ENCODE measurements at regions not wholly inside any gene's neighbourhood (a gene's known extent, or its start where the extent isn't known, plus 50 kb on each side); places are given as distances from the start of the nearest gene placed in this dataset.
"Not testable (repeated sequence)": the region's sequence is repeated elsewhere in the genome, so short reads cannot be mapped to it uniquely, and the experiment has no call there.

- no peak for DNase-seq (ENCODE audit: low read depth)
Observed at GRCh38 chr3:75242012-75242735, 422.0 kb upstream of the FRG2C start.

- DNase-seq (ENCODE audit: low read depth), result no peak
Observed at GRCh38 chr3:75248974-75249373, 415.2 kb upstream of the FRG2C start.

DNA sequence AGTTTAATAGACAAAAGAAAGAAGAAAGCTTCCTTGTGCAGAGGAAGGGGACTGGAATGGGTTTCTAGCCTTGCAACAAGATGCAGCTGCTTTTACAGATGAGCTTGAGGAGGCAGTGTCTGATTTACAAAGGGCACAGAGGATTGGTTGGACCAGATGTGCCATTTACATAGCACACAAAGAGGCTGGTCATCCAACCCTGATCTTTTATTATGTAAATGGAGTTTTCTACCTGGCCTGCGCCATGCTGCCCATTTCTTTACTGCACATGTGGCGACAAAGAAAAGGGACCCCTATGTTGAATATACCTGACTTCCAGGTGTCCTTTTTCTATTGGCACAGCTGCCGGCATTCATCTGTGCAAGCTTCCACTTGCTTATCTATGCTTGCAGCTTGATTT, 409.4 kb upstream of the FRG2C start:
- DNase-seq (ENCODE audit: low read depth), result no peak

DNA sequence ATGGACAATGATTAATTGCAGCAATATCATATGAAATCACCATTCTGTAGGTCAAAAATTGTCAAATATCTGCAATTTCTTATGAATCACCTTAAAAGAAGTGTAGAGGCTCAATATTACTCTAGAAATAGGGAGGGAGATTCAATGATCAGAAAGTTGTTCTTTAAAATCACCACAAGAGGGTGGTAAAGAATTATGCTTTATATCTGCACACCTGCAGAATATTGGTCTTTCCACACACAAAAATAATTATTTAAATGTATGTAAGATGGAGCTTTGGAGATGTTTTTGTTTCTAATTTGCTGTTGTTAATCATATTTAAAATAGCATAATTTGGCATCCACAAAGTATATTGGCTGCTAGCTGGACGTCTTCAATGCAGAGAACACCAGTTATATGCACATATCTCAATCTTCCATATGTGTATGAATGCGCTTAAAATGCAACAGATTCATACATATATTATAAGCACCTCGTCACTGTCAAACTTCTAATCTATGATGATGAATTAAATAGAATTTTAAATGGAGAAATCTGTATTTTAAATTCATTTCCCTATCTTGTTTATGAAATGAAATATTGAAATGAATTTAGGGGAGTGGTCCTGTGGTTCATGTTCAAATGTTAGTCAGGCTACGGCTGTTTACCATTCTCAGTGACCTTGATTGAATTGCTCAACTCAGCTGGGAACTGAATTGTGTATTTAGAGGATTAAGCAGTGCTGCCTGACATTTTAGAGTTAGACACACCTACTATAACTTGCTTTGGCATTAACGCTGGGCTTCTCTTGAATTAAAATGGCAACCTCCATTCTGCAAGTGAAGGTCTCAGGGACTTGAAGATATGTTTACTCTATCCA, 405.1 kb upstream of the FRG2C start:
- not testable (repeated sequence) for DNase-seq (ENCODE audit: low read depth)

DNA sequence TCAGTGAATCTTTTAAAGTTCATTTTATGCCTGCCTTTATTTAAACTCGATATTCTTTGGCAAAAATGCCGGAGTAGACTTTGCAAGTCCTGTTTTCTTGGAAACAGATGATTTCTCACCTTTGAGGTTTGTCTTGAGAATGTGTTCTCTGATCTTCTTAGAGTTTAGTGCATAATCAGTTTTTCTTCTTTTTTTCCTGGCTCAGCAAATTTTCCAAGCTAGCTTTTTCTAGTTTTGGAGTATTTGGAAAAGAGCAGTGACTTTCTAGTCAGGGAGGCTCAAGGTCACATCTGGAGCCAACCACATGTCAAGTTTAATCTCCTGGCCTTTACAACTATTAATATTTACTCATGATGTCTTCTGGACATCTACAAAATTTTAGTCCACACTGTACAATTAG, 403.2 kb upstream of the FRG2C start:
- not testable (repeated sequence) for DNase-seq (ENCODE audit: low read depth)

DNA sequence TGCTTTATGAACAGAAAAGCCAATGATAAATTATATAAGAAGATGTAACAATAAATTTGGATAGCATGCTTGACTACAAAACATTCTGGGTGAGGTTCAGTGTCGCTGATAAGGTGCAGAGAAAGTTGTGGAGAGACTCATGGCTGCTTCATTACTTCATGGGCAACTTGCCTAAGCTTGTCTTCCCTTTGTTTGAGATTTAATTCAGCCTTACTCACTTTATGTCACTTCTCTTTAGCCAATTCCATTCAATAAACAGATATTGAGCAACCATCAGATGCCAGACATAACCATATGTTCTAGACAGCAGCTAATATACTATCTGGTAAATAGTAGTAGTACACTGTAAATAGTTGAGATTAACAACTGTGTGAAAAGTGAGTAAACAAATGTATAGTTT, 401.5 kb upstream of the FRG2C start:
- DNase-seq (ENCODE audit: low read depth), result no peak

DNA sequence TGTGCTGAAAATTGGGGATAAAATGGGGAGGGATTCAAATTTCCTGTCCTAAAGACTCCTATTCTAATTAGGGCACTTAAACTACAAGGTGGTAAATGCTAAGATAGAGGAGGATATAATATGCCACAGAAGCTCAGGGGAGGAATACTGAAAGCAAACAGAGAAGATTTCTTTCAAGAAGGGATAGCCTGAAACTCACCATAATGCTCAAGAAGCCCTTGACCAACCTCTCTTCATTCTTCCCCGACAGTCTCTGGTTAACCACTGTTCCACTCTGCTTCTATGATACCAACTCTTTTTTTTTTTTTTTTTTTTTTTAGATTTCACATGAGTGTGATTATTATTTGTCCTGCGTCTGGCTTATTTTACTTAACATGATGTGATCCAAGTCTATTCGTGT, 398.2 kb upstream of the FRG2C start:
- DNase-seq (ENCODE audit: low read depth), result no peak

GRCh38 chr3:75268576-75268975, 395.6 kb upstream of the FRG2C start:
- not testable (repeated sequence) for DNase-seq (ENCODE audit: low read depth)

DNA sequence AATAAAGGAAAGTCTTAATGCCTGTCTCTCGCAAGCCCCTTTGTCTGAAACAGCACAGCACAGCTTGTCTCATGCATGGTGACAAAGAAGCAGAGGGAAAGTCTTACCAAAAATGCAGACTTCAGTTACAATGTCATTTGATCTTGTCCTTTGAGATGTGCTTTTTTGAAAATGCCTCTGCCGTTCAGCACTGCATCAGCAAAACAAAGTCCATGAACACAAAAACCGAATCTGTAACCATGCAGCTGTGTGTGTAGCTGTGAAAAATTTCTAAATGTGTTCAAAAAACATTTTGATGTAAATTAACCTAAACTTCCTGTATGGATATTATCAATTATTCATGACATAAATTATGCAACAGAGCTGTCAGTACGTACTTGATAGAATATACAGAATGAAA, 391.9 kb upstream of the FRG2C start:
- not testable (repeated sequence) for DNase-seq (ENCODE audit: low read depth)

GRCh38 chr3:75272691-75273090, 391.4 kb upstream of the FRG2C start:
- peak; percentile 34 for DNase-seq (ENCODE audit: low read depth)

GRCh38 chr3:75285531-75286148, 378.5 kb upstream of the FRG2C start:
- DNase-seq (ENCODE audit: low read depth), result peak; percentile 72

GRCh38 chr3:75288972-75289574, 375.1 kb upstream of the FRG2C start:
- DNase-seq (ENCODE audit: low read depth), result not testable (repeated sequence)

- DNase-seq (ENCODE audit: low read depth), result peak; percentile 10
Observed at GRCh38 chr3:75294124-75294523, 370.0 kb upstream of the FRG2C start.

DNA sequence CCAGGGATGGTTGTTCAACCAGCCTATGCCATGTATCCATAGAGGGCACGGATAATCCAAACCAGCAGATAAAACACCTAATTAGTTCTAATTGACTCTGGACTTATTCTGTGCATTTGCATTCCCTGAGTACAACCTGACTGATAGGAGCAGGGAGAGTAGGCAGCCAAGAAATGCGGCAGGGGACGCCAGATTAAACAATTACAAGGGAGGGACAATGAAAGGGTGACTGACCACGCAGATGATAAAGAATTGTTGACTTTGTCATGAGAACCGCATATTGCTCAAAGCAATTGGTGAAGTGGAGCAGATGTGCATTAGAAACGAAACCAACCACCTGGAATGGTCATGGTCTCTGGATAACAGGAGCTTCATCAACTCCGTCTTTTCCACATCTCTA, 369.1 kb upstream of the FRG2C start:
- DNase-seq (ENCODE audit: low read depth), result no peak

DNA sequence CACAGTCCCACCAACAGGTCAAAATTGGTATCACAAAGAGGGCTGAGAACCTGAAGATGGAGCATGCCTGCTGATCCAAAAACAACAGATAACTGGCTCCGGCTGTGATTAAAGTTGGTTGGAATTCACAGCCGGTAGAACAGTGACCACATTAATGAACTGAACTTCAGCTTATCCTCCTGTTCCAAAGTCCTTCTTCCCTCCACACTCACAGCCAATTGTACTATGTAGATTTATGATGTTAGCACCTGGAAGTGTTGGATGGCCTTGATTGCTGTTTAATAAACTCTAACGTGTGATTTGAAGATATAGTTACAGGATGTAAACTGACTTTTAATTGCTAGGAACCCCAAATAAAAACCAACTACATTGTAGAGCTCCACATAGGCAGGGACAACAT, 367.3 kb upstream of the FRG2C start:
- DNase-seq (ENCODE audit: low read depth), result no peak

GRCh38 chr3:75300606-75301005, 363.5 kb upstream of the FRG2C start:
- no peak for DNase-seq (ENCODE audit: low read depth)

DNA sequence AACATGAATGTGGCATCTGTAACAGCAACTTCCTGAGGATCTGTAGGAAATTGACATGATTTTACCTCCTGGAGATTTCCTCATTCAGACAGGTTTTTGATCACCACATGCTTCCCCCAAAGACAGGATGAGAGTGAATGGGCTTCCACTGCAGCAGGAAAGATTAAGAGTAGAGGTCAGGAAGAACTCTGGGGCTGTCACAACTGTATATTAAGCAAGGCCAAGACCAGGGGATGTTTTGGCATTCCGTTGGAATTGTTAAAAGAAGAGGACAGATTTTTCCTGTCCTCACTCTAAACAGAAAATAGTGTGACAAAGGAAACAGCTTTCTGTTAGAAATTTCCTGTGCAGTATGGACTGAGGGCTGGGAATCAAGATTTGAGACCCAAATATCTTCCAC, 363.1 kb upstream of the FRG2C start:
- DNase-seq (ENCODE audit: low read depth), result not testable (repeated sequence)

DNA sequence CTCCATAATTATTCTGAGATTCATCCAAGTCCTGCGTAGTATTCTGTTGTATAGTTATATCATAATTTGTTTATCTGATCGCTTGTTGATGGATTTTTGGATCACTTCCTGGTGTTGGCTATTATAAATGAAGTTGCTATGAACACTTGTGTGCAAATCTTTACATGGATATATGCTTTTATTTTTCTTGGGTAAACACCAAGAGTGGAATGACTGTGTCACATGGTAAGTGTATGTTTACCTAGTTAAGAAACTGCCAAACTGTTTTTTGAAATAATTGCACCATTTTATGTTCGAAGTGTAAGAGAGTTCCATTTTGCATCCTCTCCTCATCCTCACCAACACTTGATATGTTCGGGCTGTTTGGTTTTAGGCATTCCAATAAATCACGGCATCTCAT, 360.4 kb upstream of the FRG2C start:
- no peak for DNase-seq (ENCODE audit: low read depth)

DNA sequence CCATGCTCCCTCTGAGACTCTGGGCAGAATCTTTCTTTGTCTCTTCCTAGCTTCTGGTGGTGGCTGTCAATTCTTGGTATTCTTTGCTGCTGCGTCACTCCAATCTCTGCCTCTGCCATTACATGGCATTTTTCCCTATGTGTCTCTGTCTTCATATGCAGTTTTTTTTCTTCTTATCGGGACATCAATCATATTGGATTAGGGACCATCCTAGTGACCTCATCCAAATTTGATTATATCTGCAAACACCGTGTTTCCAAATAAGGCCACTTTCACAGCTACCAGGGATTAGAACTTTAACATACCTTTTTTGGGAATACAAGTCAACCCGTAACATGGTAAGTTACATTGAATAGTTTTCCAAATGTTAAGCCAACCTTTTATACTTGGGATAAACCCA, 358.2 kb upstream of the FRG2C start:
- no peak for DNase-seq (ENCODE audit: low read depth)

- DNase-seq (ENCODE audit: low read depth), result not testable (repeated sequence)
Observed at GRCh38 chr3:75311306-75311705, 352.8 kb upstream of the FRG2C start.

DNA sequence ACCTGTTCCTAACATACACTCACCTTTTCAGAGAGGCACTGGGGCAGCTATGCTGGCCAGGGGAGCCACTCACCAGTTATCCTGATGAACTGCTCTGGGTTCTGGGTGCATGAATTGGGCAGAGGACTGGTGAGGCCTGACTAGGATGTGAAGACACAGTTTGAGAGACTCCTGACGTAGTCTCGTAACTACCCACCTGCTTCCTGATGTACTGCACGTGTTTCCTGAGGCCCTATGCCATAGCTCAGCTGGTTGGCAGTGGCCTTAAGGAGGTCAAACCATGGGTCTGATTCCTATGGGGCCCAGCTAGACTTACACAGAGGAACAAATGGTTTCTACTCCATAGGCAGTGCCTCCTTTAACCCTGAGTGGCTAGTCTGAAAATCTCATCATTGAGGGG, 351.7 kb upstream of the FRG2C start:
- DNase-seq (ENCODE audit: low read depth), result not testable (repeated sequence)

DNA sequence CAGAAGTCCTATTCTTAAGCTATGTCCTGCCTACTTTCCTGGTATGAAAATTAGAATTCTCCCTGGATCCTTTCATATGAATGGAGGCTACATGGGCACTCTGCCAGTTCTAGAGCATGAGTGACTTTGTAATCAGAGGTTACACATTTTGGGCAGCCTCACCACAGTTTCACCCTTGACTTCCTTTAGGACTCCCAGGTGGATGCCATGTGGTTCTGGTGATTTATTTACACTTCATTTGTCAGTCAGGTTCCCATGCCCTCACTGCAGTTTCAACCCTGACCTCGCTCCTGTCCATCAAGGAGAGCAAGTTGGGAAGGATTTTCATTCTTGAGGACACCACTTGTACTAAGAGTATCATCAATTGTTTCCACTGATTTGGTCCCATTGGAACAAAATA, 344.4 kb upstream of the FRG2C start:
- DNase-seq (ENCODE audit: low read depth), result not testable (repeated sequence)

- no peak for DNase-seq (ENCODE audit: low read depth)
Observed at GRCh38 chr3:75320369-75320768, 343.8 kb upstream of the FRG2C start.

Measured in GM04504 (cell line).